ENCODE measurements at regions not wholly inside any gene's neighbourhood (a gene's known extent, or its start where the extent isn't known, plus 50 kb on each side); places are given as distances from the start of the nearest gene placed in this dataset.

- TF ChIP-seq GLIS2 (tag by site-specific recombination; IDR thresholded peaks at IDR 0.05) (no peak), SP2 (tag by site-specific recombination; IDR thresholded peaks at IDR 0.05) (no peak), ZNF571 (tag by site-specific recombination; IDR thresholded peaks at IDR 0.05) (no peak), ZNF510 (tag by site-specific recombination; IDR thresholded peaks at IDR 0.05; ENCODE audit: insufficient replicate concordance) (no peak), ZSCAN4 (tag by site-specific recombination; IDR thresholded peaks at IDR 0.05) (no peak), ZNF16 (tag by site-specific recombination; IDR thresholded peaks at IDR 0.05; ENCODE audit: low read depth) (no peak), ZNF529 (tag by site-specific recombination; IDR thresholded peaks at IDR 0.05; ENCODE audit: insufficient replicate concordance) (no peak), MZF1 (tag by site-specific recombination; IDR thresholded peaks at IDR 0.05; ENCODE audit: borderline replicate concordance) (no peak)
- TF ChIP-seq, protein P1, sequence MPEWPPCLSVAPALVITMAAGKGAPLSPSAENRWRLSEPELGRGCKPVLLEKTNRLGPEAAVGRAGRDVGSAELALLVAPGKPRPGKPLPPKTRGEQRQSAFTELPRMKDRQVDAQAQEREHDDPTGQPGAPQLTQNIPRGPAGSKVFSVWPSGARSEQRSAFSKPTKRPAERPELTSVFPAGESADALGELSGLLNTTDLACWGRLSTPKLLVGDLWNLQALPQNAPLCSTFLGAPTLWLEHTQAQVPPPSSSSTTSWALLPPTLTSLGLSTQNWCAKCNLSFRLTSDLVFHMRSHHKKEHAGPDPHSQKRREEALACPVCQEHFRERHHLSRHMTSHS (tag by site-specific recombination; IDR thresholded peaks at IDR 0.05), result no peak
- TF ChIP-seq, protein P2, sequence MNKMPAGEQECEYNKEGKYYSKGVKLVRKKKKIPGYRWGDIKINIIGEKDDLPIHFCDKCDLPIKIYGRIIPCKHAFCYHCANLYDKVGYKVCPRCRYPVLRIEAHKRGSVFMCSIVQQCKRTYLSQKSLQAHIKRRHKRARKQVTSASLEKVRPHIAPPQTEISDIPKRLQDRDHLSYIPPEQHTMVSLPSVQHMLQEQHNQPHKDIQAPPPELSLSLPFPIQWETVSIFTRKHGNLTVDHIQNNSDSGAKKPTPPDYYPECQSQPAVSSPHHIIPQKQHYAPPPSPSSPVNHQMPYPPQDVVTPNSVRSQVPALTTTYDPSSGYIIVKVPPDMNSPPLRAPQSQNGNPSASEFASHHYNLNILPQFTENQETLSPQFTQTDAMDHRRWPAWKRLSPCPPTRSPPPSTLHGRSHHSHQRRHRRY (tag by site-specific recombination; IDR thresholded peaks at IDR 0.05), result no peak
Observed at GRCh38 chr20:7189231-7189630, 421.7 kb downstream of the BMP2 start (continued).

DNA sequence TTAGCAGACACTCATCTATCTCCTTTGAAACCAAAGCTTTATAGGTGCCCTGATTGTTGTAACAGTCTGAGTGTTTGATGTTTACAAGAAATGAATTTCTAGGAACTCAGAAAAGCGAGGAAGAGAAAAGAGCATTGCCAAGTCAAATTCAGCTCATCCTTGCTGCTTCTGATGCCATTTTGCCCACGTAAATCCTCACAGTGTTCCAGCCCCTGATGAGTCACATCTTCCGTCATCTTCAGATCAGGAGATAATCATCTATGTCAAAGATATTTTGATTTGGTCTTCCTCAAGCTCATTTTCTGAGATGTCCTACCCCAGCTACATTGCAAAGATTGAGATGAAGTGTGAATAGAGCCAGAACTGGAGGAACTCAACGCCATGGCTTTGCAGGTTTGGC, 426.2 kb downstream of the BMP2 start:
- H3K4me1 ChIP-seq (ENCODE audit: control insufficient read depth, insufficient read depth, low read length), result no peaks in the 10 kb centered on the region
- no peaks in the 10 kb centered on the region for H3K36me3 ChIP-seq (ENCODE audit: control insufficient read depth in 2 of 2, insufficient read depth in 1 of 2, low read length in 2 of 2)
- TF ChIP-seq, protein P3, sequence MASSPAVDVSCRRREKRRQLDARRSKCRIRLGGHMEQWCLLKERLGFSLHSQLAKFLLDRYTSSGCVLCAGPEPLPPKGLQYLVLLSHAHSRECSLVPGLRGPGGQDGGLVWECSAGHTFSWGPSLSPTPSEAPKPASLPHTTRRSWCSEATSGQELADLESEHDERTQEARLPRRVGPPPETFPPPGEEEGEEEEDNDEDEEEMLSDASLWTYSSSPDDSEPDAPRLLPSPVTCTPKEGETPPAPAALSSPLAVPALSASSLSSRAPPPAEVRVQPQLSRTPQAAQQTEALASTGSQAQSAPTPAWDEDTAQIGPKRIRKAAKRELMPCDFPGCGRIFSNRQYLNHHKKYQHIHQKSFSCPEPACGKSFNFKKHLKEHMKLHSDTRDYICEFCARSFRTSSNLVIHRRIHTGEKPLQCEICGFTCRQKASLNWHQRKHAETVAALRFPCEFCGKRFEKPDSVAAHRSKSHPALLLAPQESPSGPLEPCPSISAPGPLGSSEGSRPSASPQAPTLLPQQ (tag by site-specific recombination; IDR thresholded peaks at IDR 0.05), result no peak
- TF ChIP-seq KLF17 (tag by site-specific recombination; IDR thresholded peaks at IDR 0.05) (no peak), HIC1 (tag by site-specific recombination; IDR thresholded peaks at IDR 0.05) (no peak), ZFP41 (tag by site-specific recombination; IDR thresholded peaks at IDR 0.05; ENCODE audit: borderline replicate concordance) (no peak), MEIS1 (CRISPR knock-in tag; IDR thresholded peaks at IDR 0.05; ENCODE audit: borderline replicate concordance) (no peak), ZNF747 (tag by site-specific recombination; IDR thresholded peaks at IDR 0.05) (no peak), WT1 (tag by site-specific recombination; IDR thresholded peaks at IDR 0.05) (no peak), ZNF776 (tag by site-specific recombination; IDR thresholded peaks at IDR 0.05; ENCODE audit: borderline replicate concordance) (no peak), ZNF785 (tag by site-specific recombination; IDR thresholded peaks at IDR 0.05) (no peak), ZNF239 (tag by site-specific recombination; IDR thresholded peaks at IDR 0.05) (no peak), MZF1 (tag by site-specific recombination; IDR thresholded peaks at IDR 0.05; ENCODE audit: borderline replicate concordance) (no peak), ZNF549 (tag by site-specific recombination; IDR thresholded peaks at IDR 0.05) (no peak), ZBTB1 (tag by site-specific recombination; IDR thresholded peaks at IDR 0.05) (no peak), PRDM1 (tag by site-specific recombination; IDR thresholded peaks at IDR 0.05) (no peak)
- TF ChIP-seq, protein P4, sequence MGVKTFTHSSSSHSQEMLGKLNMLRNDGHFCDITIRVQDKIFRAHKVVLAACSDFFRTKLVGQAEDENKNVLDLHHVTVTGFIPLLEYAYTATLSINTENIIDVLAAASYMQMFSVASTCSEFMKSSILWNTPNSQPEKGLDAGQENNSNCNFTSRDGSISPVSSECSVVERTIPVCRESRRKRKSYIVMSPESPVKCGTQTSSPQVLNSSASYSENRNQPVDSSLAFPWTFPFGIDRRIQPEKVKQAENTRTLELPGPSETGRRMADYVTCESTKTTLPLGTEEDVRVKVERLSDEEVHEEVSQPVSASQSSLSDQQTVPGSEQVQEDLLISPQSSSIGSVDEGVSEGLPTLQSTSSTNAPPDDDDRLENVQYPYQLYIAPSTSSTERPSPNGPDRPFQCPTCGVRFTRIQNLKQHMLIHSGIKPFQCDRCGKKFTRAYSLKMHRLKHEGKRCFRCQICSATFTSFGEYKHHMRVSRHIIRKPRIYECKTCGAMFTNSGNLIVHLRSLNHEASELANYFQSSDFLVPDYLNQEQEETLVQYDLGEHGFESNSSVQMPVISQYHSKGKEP (tag by site-specific recombination; IDR thresholded peaks at IDR 0.05), result no peak
- H3K9me3 ChIP-seq (ENCODE audit: control insufficient read depth, insufficient read depth, low read depth, low read length), result no peaks in the 10 kb centered on the region
- POLR2A ChIA-PET, result no interaction called here
- no peak overlapping the region for H3K4me3 ChIP-seq (ENCODE audit: low read depth, low read length)
- no peak overlapping the region for H3K27ac ChIP-seq (ENCODE audit: extremely low read depth, low read depth, low read length)
- CTCF ChIA-PET, result interaction anchor here (0.6 kb wide), 1 partner anchor 230 kb away, joined by 5 read pairs; no protein-coding TSS in a partner anchor
